ENCODE measurements at regions not wholly inside any gene's neighbourhood (a gene's known extent, or its start where the extent isn't known, plus 50 kb on each side); places are given as distances from the start of the nearest gene placed in this dataset.

DNA sequence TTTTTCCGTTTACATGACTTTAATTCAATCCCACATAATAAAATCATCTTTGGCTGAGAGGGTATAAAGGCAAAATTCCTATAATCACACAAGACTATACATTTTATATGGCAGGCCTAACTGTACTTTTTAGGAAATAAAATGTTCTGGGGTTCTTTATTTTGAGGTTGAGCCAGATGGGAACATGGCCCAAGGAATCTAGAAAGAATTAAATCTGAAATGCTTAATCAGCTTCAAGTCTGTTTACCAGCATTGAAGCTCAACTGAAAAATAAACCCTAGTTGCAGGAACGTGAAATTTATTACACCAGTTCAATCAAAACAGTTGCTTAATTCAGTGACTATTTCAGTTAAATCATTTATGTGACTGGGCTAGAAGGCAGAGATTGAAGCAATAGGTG lies 191.0 kb upstream of the BTG1 start:
- TF ChIP-seq, protein P1, sequence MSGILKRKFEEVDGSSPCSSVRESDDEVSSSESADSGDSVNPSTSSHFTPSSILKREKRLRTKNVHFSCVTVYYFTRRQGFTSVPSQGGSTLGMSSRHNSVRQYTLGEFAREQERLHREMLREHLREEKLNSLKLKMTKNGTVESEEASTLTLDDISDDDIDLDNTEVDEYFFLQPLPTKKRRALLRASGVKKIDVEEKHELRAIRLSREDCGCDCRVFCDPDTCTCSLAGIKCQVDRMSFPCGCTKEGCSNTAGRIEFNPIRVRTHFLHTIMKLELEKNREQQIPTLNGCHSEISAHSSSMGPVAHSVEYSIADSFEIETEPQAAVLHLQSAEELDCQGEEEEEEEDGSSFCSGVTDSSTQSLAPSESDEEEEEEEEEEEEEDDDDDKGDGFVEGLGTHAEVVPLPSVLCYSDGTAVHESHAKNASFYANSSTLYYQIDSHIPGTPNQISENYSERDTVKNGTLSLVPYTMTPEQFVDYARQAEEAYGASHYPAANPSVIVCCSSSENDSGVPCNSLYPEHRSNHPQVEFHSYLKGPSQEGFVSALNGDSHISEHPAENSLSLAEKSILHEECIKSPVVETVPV (CRISPR knock-in tag; IDR thresholded peaks at IDR 0.05), result no peak
- TF ChIP-seq ZNF8 (CRISPR knock-in tag; IDR thresholded peaks at IDR 0.05), result no peak
- TF ChIP-seq, protein P2, sequence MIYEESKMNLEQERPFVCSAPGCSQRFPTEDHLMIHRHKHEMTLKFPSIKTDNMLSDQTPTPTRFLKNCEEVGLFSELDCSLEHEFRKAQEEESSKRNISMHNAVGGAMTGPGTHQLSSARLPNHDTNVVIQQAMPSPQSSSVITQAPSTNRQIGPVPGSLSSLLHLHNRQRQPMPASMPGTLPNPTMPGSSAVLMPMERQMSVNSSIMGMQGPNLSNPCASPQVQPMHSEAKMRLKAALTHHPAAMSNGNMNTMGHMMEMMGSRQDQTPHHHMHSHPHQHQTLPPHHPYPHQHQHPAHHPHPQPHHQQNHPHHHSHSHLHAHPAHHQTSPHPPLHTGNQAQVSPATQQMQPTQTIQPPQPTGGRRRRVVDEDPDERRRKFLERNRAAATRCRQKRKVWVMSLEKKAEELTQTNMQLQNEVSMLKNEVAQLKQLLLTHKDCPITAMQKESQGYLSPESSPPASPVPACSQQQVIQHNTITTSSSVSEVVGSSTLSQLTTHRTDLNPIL (CRISPR knock-in tag; IDR thresholded peaks at IDR 0.05; ENCODE audit: low read depth), result no peak
- TF ChIP-seq ZFP30 (CRISPR knock-in tag; IDR thresholded peaks at IDR 0.05), result no peak
- TF ChIP-seq TOX (CRISPR knock-in tag; IDR thresholded peaks at IDR 0.05; ENCODE audit: borderline replicate concordance), result no peak
- TF ChIP-seq BACH2 (CRISPR knock-in tag; IDR thresholded peaks at IDR 0.05; ENCODE audit: borderline replicate concordance), result no peak
- TF ChIP-seq ZNF70 (CRISPR knock-in tag; IDR thresholded peaks at IDR 0.05), result no peak
- no peak for TF ChIP-seq CSDC2 (CRISPR knock-in tag; IDR thresholded peaks at IDR 0.05)
- TF ChIP-seq, protein P3, sequence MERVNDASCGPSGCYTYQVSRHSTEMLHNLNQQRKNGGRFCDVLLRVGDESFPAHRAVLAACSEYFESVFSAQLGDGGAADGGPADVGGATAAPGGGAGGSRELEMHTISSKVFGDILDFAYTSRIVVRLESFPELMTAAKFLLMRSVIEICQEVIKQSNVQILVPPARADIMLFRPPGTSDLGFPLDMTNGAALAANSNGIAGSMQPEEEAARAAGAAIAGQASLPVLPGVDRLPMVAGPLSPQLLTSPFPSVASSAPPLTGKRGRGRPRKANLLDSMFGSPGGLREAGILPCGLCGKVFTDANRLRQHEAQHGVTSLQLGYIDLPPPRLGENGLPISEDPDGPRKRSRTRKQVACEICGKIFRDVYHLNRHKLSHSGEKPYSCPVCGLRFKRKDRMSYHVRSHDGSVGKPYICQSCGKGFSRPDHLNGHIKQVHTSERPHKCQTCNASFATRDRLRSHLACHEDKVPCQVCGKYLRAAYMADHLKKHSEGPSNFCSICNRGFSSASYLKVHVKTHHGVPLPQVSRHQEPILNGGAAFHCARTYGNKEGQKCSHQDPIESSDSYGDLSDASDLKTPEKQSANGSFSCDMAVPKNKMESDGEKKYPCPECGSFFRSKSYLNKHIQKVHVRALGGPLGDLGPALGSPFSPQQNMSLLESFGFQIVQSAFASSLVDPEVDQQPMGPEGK (CRISPR knock-in tag; IDR thresholded peaks at IDR 0.05; ENCODE audit: borderline replicate concordance), result no peak
- TF ChIP-seq RARB (CRISPR knock-in tag; IDR thresholded peaks at IDR 0.05), result no peak
- no peak for TF ChIP-seq ESRRG (CRISPR knock-in tag; IDR thresholded peaks at IDR 0.05)
- TF ChIP-seq ARNTL (CRISPR knock-in tag; IDR thresholded peaks at IDR 0.05; ENCODE audit: borderline replicate concordance, low read depth), result no peak
- no peak for TF ChIP-seq ZNF565 (CRISPR knock-in tag; conservative IDR thresholded peaks at IDR 0.05; ENCODE audit: low read depth)

Data from SK-N-SH treated with all-trans-retinoic acid at 6 μM for 48 hours (cell line).